ENCODE measurements at regions not wholly inside any gene's neighbourhood (a gene's known extent, or its start where the extent isn't known, plus 50 kb on each side); places are given as distances from the start of the nearest gene placed in this dataset.

DNA sequence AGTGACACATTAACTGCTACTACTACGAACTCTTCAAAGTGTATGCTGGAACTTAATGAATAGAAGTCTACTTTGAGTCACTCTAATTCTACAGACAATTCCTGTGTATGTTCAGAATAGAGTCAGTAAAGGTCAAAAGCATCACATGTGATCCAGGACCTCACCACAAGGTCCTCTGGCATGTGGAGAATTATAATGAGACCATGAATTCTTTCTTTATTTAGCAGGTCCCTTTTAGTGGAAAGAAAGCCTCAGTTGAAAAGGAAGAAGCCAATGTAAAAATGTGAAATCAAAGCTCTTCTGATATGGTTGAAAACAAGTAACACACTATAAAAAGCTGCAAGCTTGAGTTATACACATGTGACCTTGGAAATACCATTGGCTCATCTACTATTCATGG, 1612.1 kb upstream of the GOT2 start:
- H3K4me3 ChIP-seq (ENCODE audit: low read length) = no peak overlapping the region
- DNase-seq (ENCODE audit: low read depth) = no peak
- TF ChIP-seq, protein P1, sequence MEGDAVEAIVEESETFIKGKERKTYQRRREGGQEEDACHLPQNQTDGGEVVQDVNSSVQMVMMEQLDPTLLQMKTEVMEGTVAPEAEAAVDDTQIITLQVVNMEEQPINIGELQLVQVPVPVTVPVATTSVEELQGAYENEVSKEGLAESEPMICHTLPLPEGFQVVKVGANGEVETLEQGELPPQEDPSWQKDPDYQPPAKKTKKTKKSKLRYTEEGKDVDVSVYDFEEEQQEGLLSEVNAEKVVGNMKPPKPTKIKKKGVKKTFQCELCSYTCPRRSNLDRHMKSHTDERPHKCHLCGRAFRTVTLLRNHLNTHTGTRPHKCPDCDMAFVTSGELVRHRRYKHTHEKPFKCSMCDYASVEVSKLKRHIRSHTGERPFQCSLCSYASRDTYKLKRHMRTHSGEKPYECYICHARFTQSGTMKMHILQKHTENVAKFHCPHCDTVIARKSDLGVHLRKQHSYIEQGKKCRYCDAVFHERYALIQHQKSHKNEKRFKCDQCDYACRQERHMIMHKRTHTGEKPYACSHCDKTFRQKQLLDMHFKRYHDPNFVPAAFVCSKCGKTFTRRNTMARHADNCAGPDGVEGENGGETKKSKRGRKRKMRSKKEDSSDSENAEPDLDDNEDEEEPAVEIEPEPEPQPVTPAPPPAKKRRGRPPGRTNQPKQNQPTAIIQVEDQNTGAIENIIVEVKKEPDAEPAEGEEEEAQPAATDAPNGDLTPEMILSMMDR (conservative IDR thresholded peaks at IDR 0.05; ENCODE audit: low read length) = no peak

DNA sequence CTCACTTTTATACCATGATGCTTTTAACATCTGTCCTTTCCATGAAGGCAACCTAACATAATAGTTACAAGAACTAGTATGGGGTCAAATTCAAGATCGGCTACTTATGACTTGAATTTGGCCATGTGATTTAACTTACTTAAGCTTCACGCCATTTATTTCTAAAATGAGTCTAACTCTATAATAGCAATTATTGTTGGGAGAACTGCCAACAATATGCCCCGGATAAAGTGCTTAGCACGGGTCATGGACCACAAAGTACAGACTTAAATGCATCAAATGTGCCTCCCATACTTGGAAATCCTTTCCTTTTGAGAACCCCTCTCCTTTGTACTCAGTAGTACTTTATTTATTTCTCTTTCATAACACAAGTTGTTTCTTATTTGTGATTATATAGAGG, 1603.6 kb upstream of the GOT2 start:
- no peak for DNase-seq (ENCODE audit: low read depth)
- no peak overlapping the region for H3K4me3 ChIP-seq (ENCODE audit: low read length)
- TF ChIP-seq, protein P1 (conservative IDR thresholded peaks at IDR 0.05; ENCODE audit: low read length) = no peak

DNA sequence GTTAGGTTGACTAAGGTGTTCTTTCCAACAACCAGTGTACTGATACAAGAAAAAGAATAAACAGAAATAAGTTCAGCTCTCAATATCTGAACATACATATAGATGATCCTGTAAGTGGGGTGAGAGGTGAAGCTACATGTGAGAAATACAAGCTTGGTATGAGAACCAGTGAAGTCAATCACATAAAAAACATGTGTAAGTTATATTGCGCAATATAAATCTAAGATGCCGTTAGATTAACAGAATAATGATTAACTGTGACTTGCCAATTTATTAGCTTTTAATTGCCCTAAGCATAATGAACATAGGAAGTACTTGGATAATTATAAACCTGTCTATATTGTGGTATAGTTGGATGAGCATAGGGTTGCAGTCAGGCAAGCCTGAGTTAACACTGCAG, 1597.1 kb upstream of the GOT2 start:
- TF ChIP-seq, protein P1 (conservative IDR thresholded peaks at IDR 0.05; ENCODE audit: low read length) = no peak
- no peak for DNase-seq (ENCODE audit: low read depth)

GRCh38 chr16:60329108-60329507, 1595.0 kb upstream of the GOT2 start:
- no peak for DNase-seq (ENCODE audit: low read depth)
- H3K4me3 ChIP-seq (ENCODE audit: low read length) = no peak overlapping the region
- TF ChIP-seq, protein P1 (conservative IDR thresholded peaks at IDR 0.05; ENCODE audit: low read length) = no peak

More for the DNA sequence above, 1597.1 kb upstream of the GOT2 start:
- H3K4me3 ChIP-seq (ENCODE audit: low read length) = no peak overlapping the region

GRCh38 chr16:60328152-60328551, 1594.0 kb upstream of the GOT2 start:
- no peak overlapping the region for H3K4me3 ChIP-seq (ENCODE audit: low read length)
- TF ChIP-seq, protein P1 (conservative IDR thresholded peaks at IDR 0.05; ENCODE audit: low read length) = no peak
- no peak for DNase-seq (ENCODE audit: low read depth)

DNA sequence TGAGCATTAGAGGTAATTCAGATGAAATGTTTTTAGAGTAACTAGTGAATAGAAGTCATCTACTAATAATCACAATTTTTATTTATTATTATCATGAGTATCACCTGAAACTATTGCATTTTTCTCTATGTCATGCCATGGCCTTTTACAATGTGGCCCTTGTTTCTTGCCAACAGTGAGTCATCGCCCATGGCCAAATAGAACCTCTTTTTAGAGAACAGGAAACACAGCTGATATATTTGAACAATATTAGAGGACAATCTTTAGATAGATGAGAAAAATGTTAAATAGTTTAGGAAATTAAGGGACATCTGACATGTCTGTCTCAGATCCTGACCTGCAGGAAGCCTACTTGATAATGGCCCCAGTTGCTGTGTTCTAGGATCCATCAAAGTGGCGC, 1584.4 kb upstream of the GOT2 start:
- TF ChIP-seq, protein P1 (conservative IDR thresholded peaks at IDR 0.05; ENCODE audit: low read length) = no peak
- DNase-seq (ENCODE audit: low read depth) = no peak

GRCh38 chr16:60310846-60311445, 1576.8 kb upstream of the GOT2 start:
- H3K4me3 ChIP-seq (ENCODE audit: low read length) = no peak overlapping the region
- DNase-seq (ENCODE audit: low read depth) = no peak
- TF ChIP-seq, protein P1 (conservative IDR thresholded peaks at IDR 0.05; ENCODE audit: low read length) = no peak

More for the DNA sequence above, 1584.4 kb upstream of the GOT2 start:
- no peak overlapping the region for H3K4me3 ChIP-seq (ENCODE audit: low read length)

Data from AG10803 (cell line).